GM18951 (cell line): ENCODE measurements at regions not wholly inside any gene's neighbourhood (a gene's known extent, or its start where the extent isn't known, plus 50 kb on each side); places are given as distances from the start of the nearest gene placed in this dataset.
"Not testable (repeated sequence)": the region's sequence is repeated elsewhere in the genome, so short reads cannot be mapped to it uniquely, and the experiment has no call there.

Experiments used
- POLR2A ChIP-seq: IDR thresholded peaks from 4 replicates; pipeline ENCODE4 v1.6.1; 2011; ENCODE audit warnings: mild to moderate bottlenecking; ENCODE audit not compliant: insufficient read length, insufficient read depth; ENCODE audit errors: extremely low read depth
- in situ Hi-C: fragments of 300-500 bp; cut with MboI; formaldehyde crosslinking; loops from one replicate; pipeline ENCODE4 v1.12.0; 2022; ENCODE audit warnings: low sequenced_read_pairs, mixed read lengths, inconsistent platforms; ENCODE audit not compliant: unreplicated experiment

DNA sequence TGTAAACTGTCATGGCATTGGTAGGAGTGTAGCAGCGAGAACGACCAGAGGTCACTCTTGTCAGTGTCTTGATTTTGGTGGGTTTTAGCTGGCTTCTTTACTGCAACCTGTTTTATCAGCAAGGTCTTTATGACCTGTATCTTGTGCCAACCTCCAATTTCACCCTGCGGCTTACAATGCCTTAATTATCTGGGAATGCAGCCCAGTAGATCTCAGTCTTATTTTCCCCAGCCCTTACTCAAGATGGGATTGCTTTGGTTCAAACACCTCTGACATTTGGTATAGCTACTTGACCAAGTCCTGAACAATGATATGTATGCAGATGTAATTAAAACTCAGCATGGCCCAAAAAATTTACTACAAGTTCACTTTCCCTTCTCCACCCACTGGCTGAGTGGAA, 388.4 kb downstream of the RSL24D1 start:
- no peak for TF ChIP-seq POLR2A
- in situ Hi-C loops, result no loop called here

DNA sequence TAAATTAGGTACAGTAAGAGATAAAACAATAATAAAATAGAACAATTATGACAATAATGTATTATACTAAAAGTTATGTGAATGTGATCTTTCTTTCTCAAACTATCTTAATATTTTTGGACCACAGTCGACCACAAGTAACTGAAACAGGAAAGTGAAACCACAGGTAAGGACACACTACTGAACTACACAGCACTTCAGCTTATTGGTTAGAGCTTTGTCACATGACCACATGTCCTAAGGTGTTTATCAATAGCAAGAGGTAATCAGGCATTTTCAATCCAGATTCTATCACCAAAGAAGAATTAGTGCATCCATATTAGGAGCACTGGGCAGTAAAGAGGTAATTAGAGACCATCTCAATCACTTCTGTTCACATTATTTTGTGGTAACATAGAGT, 392.8 kb downstream of the RSL24D1 start:
- TF ChIP-seq POLR2A, result no peak
- in situ Hi-C loops, result no loop called here

DNA sequence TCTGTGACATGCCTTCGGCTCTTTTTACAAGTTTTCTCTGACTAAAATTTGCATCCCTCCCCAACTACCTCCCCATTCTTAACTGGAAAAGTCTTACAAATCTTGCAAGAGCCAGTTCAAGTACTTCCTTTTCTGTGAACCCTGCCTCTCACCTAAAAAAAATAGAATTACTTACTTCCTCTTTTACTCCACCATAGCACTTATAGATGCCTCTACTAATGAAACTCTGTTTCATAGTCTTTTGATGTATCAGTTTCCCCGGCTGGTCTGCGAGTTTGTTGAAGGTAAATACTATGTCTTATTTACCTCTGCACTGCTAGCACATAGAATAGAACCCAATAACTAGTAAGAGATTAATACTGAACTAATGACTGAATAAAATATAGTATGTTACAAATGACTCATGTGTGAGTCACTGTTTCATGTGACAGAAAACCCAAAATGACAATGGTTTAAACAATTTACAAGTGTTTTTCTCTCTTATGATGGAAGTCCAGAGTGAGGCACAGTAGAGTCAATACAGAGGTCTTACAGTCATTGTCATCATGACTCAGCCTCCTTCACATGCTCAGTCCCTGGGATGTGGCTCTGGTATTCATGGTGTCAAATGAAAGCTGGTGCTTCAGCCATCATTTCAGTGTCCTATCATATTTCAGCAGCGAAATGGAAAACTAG, 393.5 kb downstream of the RSL24D1 start:
- in situ Hi-C loops, result no loop called here

DNA sequence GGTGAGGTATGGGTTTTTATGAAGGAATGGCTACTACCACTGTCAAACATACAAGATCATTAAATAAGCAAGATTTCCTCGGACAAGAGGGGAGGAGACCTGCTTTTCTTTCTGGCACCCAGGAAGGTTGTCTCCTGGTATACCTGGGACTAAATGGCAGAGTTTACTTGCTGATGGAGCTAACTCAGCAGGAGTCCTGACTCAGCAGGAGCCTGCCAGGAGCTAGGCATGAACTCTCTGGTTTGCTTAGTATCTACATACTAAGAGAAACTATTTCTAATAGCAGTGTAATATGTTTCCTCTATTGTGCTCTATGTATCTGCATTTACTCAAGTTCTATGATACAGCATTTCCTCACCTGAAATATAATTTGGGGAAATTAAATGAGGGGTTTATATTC, 404.2 kb downstream of the RSL24D1 start:
- TF ChIP-seq POLR2A, result no peak
- in situ Hi-C loops, result no loop called here

More for the DNA sequence above, 393.5 kb downstream of the RSL24D1 start:
- no peak for TF ChIP-seq POLR2A

DNA sequence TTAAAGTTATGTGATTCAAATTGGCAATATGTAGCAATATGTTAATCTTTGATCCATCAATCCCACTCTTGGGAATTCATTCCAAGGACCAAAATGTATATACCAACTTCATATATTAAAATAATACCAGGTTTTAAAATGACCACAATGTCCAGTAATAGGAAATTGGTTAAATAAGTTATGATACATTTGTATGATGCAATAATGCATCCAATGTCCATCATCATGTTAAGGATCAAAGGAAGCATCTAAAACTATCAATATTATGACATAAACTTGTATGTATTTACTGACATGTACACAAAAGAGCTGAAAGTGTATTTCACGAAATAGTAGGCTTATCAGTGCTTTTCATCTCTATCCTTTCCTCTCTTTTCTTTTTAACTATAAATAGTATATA, 406.0 kb downstream of the RSL24D1 start:
- no peak for TF ChIP-seq POLR2A
- in situ Hi-C loops, result no loop called here

DNA sequence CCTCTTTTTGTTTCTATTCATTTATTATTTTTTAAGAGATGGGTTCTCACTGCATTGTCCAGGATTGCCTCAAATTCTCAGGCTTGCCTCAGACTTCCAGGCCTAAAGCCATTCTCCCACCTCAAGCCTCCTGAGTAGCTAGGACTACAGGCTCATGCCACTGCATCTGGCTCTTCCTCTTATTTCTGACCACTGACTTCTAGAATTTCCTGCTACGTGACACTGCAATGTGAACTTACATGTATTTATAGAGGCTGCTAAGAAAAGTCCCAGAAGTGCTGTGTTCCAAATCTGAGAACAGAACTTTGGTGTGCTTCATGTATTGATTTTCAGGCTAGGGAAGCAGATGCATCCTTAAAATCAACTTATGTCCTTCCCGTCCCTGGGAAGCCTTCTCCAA, 407.4 kb downstream of the RSL24D1 start:
- no peak for TF ChIP-seq POLR2A
- in situ Hi-C loops, result no loop called here

DNA sequence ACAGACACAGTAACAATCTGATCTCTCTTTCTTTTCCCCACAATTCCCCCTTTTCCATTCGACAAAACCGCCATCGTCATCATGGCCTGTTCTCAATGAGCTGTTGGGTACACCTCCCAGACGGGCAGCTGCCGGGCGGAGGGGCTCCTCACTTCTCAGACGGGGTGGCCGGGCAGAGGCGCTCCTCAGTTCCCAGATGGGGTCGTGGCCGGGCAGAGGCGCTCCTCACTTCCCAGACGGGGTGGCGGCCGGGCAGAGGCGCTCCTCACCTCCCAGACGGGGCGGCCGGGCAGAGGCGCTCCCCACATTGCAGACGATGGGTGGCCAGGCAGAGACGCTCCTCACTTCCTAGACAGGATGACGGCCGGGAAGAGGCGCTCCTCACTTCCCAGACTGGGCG, 415.5 kb downstream of the RSL24D1 start:
- in situ Hi-C loops, result not testable (repeated sequence)

DNA sequence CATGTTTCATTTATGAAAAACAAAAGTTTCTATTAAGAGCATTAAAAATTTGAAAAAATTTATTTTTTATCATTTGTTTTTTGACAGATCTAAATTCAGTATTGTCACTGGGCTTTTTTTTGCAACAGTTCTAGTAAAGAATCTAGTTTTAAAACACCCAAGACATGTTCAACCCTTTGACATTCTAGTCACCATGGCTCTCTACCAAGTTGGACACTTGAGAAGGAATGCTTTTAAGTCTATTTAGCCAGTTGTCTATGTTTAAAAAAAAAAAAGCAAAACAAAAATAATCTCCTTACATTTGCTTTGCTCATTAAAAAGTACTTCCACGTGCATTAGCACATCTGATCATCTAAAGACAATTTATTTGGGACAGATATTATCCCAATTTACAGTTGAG, 417.5 kb downstream of the RSL24D1 start:
- in situ Hi-C loops, result no loop called here

DNA sequence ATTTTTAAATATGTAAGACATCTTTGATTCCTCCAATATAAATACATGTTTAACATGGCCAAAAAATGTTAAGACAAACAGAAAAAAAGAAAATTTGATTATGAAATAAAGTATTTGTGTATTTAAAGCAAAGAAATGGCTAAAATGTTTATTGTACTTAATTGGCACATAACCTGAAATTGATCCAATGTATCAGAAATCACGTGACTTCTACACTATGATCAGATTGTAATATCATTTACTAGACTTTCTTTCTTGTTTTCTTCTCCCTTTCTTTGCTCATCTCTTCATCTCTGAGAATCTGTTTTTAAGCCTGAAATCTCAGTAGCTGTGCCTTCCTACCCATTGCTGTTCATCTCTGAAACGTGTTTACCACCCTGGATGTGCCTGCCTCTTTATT, 420.3 kb downstream of the RSL24D1 start:
- TF ChIP-seq POLR2A, result no peak
- in situ Hi-C loops, result no loop called here

More for the DNA sequence above, 417.5 kb downstream of the RSL24D1 start:
- TF ChIP-seq POLR2A, result no peak

DNA sequence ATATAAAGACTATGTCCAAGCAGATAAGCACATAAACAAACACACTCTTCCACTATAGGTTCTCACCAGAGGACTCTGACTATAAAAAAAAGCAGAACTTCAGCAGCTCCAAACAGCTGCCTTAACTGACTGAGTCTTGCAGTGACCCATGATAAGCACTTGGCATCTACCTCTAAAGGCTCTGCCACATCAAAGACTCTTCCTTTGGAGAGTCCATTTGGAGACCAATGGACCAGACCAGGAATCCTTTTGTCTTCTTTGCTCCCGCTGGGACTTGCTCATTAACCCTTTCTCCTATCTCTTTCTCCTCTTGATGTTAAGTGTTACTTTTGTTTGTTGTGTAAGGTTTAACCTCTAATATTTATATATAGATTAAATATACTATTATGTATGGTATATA, 424.1 kb downstream of the RSL24D1 start:
- in situ Hi-C loops, result no loop called here

DNA sequence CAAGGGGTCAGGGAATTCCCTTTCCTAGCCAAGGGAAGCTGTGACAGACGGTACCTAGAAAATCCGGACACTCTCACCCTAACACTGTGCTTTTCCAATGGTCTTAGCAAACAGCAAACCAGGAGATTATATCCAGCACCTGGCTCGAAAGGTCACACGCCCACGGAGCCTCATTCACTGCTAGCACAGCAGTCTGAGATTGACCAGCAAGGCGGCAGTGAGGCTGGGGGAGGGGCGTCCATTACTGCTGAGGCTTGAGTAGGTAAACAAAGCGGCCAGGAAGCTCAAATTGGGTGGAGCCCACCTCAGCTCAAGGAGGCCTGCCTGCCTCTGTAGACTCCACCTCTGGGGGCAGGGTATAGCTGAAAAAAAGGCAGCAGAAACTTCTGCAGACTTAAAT, 447.3 kb downstream of the RSL24D1 start:
- in situ Hi-C loops, result not testable (repeated sequence)

More for the DNA sequence above, 424.1 kb downstream of the RSL24D1 start:
- no peak for TF ChIP-seq POLR2A

DNA sequence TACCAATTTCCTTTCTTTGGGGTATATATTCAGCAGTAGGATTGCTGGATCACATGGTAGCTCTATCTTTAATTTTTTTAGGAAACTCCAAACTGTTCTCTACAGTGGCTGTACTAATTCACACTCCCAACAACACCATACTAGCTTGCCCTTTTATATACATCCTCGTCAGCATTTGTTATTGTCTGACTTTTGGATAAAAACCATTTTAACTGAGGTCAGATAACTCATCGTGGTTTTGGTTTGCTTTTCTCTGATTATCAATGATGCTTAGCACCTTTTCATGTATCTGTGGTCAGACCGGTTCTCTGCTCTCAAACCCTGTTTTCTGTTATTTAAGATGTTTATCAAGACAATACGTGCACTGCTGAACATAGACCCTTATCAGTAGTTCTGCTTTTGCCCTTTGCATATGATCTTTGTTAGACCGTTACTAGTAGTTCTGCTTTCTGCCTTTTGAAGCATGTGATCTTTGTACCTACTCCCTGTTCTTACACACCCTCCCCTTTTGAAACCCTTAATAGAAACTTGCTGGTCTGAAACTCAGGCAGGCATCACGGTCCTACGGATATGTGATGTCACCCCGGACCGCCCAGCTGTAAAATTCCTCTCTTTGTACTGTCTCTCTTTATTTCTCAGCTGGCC, 474.3 kb downstream of the RSL24D1 start:
- in situ Hi-C loops, result no loop called here
- TF ChIP-seq POLR2A, result no peak

DNA sequence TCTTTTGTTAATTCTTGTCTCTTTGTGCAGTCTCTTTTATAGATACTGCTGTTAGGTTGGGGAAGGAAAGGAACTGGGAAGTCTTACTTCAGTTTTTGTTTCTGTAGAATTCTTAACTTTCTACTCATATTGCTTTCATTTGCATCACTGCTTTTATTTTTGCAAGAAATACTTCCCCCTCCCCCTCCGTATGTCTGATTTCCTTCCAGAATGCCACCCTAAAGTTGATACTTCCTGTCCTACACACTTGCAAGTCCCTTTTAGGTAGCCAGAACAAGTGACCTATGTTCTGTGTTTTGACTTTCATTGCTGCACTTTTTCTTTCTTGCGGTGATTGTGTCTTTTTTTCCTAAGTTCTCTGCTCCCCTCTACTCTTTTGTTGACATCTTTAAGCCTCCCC, 477.4 kb downstream of the RSL24D1 start:
- no peak for TF ChIP-seq POLR2A
- in situ Hi-C loops, result no loop called here
